GM13976 (cell line): ENCODE measurements at regions not wholly inside any gene's neighbourhood (a gene's known extent, or its start where the extent isn't known, plus 50 kb on each side); places are given as distances from the start of the nearest gene placed in this dataset.

ENCODE experiments used
- DNase-seq: peaks from one replicate; pipeline ENCODE4 v3.0.0; 2012; ENCODE audit warnings: low spot score
- CTCF ChIP-seq: IDR thresholded peaks from 2 replicates; pipeline ENCODE4 v1.5.1; 2012; ENCODE audit warnings: borderline replicate concordance, mild to moderate bottlenecking; ENCODE audit not compliant: insufficient read depth; ENCODE audit errors: extremely low read depth, missing control alignments, control extremely low read depth
- in situ Hi-C: fragments of 300-500 bp; cut with MboI; formaldehyde crosslinking; loops from one replicate; pipeline ENCODE4 v1.12.0; 2022; ENCODE audit warnings: low sequenced_read_pairs, mixed read lengths, inconsistent platforms; ENCODE audit not compliant: unreplicated experiment

- in situ Hi-C loops = no loop called here
Observed at GRCh38 chr22:49508561-49508960, 319.1 kb downstream of the BRD1 start.

GRCh38 chr22:49507607-49508292 lies 319.9 kb downstream of the BRD1 start:
- no peak for TF ChIP-seq CTCF
- DNase-seq = no peak
- in situ Hi-C loops = no loop called here

More at GRCh38 chr22:49508561-49508960, 319.1 kb downstream of the BRD1 start:
- DNase-seq = no peak
- TF ChIP-seq CTCF = no peak

- no peak for DNase-seq
- no peak for TF ChIP-seq CTCF
- in situ Hi-C loops = no loop called here
Observed at GRCh38 chr22:49506010-49506400, 321.7 kb downstream of the BRD1 start.

- in situ Hi-C loops = no loop called here
- no peak for DNase-seq
- no peak for TF ChIP-seq CTCF
Observed at GRCh38 chr22:49505337-49506009, 322.2 kb downstream of the BRD1 start.

- in situ Hi-C loops = no loop called here
- peak; percentile 56 for DNase-seq
Observed at GRCh38 chr22:49503896-49504521, 323.7 kb downstream of the BRD1 start.

GRCh38 chr22:49503321-49503720 lies 324.4 kb downstream of the BRD1 start:
- DNase-seq = no peak
- in situ Hi-C loops = no loop called here
- no peak for TF ChIP-seq CTCF

More at GRCh38 chr22:49503896-49504521, 323.7 kb downstream of the BRD1 start:
- TF ChIP-seq CTCF = no peak
